Umbilical cord (tissue), 1 donor: ENCODE measurements at regions not wholly inside any gene's neighbourhood (a gene's known extent, or its start where the extent isn't known, plus 50 kb on each side); places are given as distances from the start of the nearest gene placed in this dataset.

Experiments
- DNase-seq: peaks from one replicate; pipeline ENCODE4 v3.0.0-alpha.2; 2015; ENCODE audit warnings: low spot score

DNA sequence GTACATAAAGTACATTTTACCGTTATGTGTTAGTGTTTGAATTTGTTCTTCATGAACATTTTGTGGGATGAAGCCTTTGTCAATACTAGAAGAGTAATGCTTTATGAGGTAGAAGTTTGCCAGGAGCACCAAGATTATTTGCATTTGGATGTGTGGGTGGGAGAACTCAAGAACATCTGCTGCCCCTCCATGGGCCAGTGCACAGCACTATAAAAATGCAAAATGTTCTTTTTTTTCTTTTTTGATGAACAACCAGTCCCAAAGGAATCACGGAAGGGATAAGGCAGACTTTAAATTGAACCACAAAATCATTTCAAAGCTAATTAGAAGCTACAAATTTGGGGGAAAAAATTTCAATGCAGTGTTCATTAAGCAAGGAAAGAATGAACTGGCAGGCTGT lies 300.3 kb upstream of the NWD2 start:
- DNase-seq, result no peak

GRCh38 chr4:36961420-36961819 lies 283.1 kb upstream of the NWD2 start:
- no peak for DNase-seq

GRCh38 chr4:36966756-36967460 lies 277.6 kb upstream of the NWD2 start:
- DNase-seq, result no peak

DNA sequence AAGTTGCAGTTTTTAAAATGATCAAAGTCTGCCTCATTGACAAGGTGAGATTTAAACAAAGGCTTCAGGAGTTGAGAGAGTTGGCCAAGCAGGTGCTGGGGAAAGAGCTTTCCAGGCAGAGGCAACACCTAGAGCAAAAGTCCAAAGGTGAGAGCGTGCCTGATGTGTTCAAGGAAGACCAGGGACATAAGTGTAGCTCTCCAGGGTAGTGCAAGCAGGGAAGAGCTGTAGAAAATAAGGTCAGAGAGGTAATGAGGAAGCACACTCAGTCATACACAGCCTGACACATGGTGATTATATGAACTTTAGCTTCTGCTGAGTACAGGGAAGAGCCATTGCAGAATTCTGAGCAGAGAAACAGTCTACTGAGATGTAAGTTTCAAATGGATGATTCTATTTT lies 265.0 kb upstream of the NWD2 start:
- DNase-seq, result no peak

DNA sequence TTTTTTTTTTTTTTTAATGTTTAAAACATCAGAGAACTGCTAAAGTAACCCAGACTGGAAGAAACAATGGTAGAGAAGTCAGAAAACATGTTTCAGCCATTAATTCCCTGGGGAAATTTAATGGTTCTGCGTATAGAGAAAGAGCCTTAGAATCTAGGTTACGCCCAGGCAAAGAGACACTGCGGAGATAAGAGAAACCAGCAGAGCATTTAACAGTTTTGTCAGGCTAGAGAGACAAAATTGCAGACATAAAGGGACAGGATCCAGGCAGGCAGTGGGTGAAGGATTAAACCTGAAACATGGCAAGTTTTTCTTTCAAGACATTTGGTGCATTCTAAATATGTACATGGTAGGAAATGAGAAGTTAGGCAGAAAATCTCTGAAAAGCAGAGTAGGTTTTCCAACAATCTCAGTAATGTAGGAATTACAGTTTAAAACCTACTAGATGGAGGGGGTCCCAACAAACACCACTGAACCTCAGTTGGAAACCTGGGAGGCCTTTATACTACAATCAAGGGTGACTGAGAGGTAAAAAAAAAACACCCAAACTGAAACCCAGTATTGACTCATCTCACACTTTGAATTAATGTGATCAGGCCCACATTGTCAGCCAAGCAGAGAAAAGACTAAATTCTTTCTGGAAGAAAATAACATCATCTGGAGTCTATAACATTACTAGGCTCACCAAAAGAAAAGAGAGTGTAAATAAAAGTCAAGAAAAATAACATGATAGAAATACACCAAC lies 254.2 kb upstream of the NWD2 start:
- DNase-seq, result peak; percentile 18

DNA sequence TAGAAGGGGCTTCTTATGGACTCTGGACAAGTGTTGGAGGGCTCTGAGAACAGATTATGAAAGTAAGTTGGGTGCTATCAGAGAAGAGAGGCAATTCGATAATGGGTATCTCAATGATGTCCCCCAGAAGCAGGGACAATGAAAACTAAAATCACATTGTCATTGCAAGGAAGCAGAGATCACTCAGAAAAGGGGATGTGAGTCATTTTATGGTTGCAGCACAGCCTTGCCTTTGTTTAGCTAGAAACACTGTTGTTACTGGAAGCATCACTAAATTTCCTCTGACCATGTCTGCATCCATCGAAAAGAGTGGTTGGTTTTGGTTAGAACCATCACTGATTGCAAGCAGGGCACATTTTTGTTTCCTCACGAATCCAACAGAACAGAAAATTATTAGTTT lies 246.8 kb upstream of the NWD2 start:
- DNase-seq, result no peak

DNA sequence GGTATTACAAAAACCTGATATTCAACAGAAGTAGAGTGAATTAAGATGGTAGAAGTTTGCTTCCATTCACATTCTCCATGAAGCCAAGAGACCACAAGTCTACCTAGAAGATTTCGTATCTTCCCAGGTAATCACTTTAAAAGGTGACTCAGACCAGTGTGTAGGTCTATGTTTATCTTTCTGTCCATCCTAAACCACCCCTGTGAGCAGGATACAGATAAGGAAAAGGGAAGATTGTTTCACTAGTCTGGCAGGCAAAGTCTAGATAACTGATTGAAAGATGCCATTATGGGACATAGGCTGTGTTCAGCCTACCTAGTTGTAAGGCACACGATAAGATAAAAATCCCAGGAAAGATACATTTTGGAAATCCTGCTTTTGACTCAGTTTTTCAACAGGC lies 244.3 kb upstream of the NWD2 start:
- DNase-seq, result no peak

DNA sequence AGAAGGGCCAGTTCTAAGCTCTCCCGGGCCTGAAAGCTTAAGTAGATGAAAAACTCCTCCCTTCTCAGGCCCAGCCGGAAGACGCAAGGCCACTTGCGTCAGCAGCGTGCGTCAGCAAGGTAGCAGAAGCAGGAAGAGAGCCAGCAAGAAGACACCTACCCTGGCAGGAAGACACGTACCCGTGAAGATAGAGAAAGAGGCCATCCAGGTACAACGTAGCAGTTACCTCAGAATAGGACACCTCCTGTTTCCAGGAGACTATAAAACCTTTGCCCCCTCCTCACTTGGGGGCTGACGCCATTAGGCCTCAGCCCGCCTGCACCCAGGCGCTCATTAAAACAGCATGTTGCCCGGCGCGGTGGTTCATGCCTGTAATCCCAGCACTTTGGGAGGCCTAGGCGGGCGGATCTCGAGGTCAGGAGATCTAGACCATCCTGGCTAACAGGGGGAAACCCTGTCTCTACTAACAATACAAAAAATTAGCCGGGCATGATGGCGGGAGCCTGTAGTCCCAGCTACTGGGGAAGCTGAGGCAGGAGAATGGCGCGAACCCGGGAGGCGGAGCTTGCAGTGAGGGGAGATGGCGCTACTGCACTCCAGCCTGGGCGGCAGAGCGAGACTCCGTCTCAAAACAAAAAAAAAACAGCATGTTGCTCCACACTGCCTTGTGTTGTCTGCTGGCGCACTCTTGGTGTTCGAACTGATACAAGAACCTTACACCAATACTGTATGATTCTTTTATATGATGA lies 242.7 kb upstream of the NWD2 start:
- DNase-seq, result no peak

GRCh38 chr4:37002625-37003024 lies 241.9 kb upstream of the NWD2 start:
- no peak for DNase-seq

DNA sequence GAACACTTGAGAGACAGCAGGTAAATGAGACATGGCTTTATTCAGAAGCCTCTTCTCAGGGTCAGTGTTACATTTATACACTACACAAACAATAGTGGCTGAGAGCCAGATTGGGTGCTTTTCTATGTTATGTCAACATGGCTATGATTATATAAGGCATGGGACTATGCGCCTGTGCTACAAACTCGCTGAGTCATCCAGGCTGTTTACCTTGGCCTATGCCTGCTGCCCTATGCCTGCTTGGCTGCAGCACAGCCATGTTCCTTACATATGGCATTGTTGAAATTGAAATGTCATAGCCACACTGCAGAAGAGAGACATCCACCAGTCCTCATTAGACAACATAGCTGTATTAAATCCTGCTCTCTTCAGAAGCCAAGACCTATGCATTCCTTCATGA lies 236.3 kb upstream of the NWD2 start:
- DNase-seq, result no peak

DNA sequence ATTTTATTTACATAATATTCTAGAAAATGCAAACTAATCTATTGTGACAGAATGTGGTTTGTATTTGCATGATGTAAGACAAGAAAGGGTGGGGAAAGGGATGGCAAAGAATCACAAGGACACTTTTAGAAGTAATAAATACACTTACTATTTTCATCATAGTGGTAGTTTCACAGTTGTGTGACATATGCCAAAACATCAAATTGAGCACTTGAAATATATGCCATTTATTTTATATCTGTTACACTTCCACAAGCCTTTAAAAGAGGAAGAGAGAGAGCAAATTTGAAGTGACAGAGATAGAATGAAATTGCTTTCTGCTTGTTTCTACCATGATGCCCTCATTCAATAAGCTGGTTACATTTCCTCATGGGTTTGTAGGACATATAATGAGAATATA lies 230.0 kb upstream of the NWD2 start:
- no peak for DNase-seq

DNA sequence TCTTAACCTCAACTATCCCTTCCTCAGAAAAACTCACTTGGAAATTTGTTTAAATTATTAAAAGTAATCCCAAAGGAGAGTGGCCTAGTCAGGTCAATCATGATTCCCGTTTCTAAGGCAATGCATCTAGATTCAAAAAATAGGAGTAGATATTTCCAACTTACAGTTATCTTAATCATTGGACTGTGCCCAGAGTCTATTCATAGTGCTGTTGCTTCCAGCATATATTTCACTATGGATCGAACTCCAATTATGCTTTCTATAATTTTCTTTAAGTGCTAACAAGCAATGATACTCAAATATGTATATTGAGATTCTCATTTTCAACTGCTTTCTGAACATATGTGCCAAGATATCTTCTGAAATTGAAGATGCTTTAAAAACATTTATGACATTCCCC lies 229.2 kb upstream of the NWD2 start:
- no peak for DNase-seq

- no peak for DNase-seq
Observed at GRCh38 chr4:37023504-37023903, 221.0 kb upstream of the NWD2 start.

- no peak for DNase-seq
Observed at GRCh38 chr4:37023996-37024395, 220.5 kb upstream of the NWD2 start.

DNA sequence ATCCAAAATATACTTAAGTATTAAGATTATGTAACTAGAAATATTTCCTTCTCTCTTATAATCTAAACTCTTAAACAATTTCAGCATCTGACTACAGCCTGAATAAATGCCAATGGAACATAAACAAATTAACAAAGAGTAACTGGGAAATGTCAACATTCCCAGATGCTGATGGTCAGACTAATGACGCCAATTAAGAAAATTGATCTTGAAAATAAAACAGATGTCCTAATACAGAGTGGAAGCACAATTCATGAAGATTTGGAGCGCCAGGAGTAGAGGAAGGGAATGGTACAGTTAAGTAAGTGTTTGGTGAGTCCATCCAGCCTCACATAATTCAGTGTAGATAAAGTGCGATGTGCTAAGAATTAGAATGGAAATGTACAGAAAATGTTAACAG lies 203.7 kb upstream of the NWD2 start:
- no peak for DNase-seq

GRCh38 chr4:37043342-37043741 lies 201.2 kb upstream of the NWD2 start:
- no peak for DNase-seq

- peak; percentile 27 for DNase-seq
Observed at GRCh38 chr4:37051111-37051510, 193.4 kb upstream of the NWD2 start.

DNA sequence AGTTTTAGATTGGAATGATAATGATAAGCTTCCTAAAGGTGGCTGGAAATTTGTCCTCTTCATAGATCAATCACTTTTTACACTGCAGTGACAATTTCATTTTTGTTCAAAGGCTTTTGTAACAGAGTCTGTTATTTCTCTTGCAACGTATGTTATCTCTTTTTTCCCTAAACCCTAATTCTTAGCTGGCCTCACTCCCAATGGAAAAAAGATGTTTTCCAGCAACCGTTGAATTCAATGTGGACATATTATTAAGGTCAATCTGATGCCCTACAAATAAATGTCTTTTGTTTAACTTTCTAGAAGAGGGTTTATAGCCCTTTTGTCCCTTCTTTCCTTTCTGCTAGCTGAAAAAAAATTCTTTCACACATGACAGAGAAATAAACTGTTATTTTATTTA lies 192.7 kb upstream of the NWD2 start:
- DNase-seq, result peak; percentile 87

DNA sequence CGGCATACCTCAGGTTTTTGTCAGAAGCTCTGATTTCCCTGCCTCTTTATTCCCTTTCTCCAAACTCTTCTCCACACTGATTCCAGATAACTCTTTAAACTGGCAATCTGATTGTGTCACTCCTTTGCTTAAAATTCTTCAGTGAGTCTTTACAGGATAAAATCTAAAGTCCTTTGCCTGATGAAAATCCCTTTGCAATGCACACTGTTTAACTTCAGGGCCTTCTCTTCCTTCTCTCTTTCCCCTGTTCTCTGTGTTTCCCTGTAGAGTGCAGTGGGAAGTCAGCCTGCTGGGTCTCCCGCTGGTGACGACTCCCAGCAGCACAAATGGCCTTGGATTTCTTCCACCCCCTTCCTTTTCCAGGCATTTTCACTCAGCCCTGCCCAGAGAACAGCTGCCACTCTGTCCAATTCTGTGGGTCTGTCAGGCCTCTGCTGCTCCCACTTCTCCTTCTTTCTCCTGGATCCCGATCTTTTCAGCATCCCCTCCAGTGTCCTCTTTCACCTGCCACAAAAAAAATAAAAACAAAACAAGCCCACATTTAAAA lies 189.9 kb upstream of the NWD2 start:
- DNase-seq, result peak; percentile 92

- DNase-seq, result no peak
Observed at GRCh38 chr4:37058826-37059225, 185.7 kb upstream of the NWD2 start.

- DNase-seq, result peak; percentile 17
Observed at GRCh38 chr4:37066159-37066558, 178.4 kb upstream of the NWD2 start.

DNA sequence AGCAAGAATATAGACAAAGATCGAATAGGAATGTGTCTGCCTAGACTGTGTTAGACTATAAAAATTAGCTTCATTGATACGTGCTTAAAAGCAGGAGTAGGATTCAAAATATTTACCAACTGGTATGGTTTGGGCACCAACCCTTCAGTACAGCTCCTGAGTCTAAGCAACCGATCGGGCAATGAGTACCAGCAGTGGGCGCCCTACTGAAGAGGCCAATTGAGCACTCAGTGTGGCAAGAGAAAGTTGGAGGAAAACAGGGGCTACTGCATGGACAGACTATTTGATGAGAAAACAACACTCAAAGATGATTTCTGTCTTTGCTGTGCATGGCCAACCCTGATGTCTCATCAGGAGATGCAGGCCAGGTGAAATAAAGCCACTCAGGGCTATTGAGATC lies 176.0 kb upstream of the NWD2 start:
- DNase-seq, result no peak

DNA sequence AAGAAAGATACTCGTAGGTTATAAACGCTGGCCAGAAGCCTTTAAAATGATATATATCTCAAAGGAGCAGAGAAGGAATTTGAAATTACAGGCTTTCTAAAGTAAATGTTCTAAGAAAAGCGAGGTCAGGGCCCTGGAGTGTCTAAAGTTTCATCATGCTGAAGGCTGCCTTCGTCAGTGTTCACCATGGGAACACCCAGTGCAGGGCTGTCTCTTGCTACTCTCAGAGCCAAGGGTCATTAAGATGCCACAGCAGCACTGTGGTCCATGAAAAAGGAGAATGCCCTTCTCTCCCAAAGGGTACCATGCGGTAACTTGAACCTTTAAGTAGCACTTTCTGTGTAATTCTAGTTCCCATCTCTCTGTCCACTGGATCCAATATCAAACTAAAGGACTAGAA lies 174.5 kb upstream of the NWD2 start:
- no peak for DNase-seq
